ENCODE measurements at regions not wholly inside any gene's neighbourhood (a gene's known extent, or its start where the extent isn't known, plus 50 kb on each side); places are given as distances from the start of the nearest gene placed in this dataset.

DNA sequence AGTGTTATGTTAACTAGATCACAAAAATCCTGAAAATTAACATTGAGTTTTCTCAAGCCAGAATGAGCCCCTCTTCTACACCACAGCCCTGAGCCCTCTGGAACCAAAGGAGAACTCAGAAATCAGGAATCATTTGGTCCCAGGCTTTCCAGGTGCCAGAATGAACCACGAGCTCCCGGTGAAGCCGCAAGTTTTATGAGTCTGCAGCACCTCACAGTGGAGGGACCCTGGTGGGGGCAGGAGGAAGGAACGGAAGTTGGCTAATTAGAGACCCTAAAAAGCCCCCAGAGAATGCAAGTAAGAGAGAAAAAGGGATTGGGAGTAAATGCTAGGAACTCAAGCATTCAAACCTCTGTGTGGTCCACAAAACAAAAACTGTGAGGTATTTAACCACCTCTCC is 52.9 kb upstream of the BCL2L14 start:
- DNase-seq: no peak

- DNase-seq: no peak
Observed at GRCh38 chr12:12018454-12018853, 52.3 kb upstream of the BCL2L14 start.

DNA sequence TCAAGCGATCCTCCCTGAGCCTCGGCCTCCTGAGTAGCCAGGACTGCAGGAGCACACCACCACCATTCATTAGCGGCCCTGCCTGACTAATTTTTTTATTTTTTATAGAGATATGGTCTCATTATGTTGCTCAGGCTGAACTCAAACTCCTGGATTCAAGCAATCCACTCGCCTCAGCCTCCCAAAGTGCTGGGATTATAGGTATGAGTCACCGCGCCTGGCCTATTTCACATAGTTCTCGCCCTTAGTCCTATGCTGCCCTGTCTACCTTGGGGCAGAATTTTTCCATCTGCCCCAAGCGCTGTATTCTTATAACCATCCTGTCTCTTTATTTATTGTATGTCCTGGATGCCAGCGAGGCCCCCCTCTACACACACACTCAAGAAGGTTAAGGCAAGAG is 50.9 kb upstream of the BCL2L14 start:
- no peak for DNase-seq

GRCh38 chr12:12020762-12021161 is 50.0 kb upstream of the BCL2L14 start:
- no peak for DNase-seq
